CD4-positive, alpha-beta T cell treated with Interleukin-15 for 4 hours (primary cell): ENCODE measurements at regions not wholly inside any gene's neighbourhood (a gene's known extent, or its start where the extent isn't known, plus 50 kb on each side); places are given as distances from the start of the nearest gene placed in this dataset.

Experiments used
- DNase-seq: peaks from one replicate; pipeline ENCODE4 v3.0.0-alpha.2; 2020; ENCODE audit warnings: low spot score

- DNase-seq = no peak
Observed at GRCh38 chr2:144582651-144583380, 62.9 kb upstream of the ZEB2 start.

GRCh38 chr2:144580521-144581161 is 60.7 kb upstream of the ZEB2 start:
- no peak for DNase-seq

GRCh38 chr2:144579556-144579955 is 59.6 kb upstream of the ZEB2 start:
- no peak for DNase-seq

- DNase-seq = no peak
Observed at GRCh38 chr2:144578099-144578498, 58.2 kb upstream of the ZEB2 start.

- no peak for DNase-seq
Observed at GRCh38 chr2:144572977-144573376, 53.1 kb upstream of the ZEB2 start.

GRCh38 chr2:144571770-144572169 is 51.9 kb upstream of the ZEB2 start:
- no peak for DNase-seq

- DNase-seq = peak; percentile 18
Observed at GRCh38 chr2:144570566-144570965, 50.6 kb upstream of the ZEB2 start.
